Breast epithelium (tissue), 4 donors: ENCODE measurements at regions not wholly inside any gene's neighbourhood (a gene's known extent, or its start where the extent isn't known, plus 50 kb on each side); places are given as distances from the start of the nearest gene placed in this dataset.
A peak's percentile ranks its signal among the peaks of the same experiment; 100 is the strongest.

Experiments used
- DNase-seq, 2 donors: peaks; one replicate each; pipeline ENCODE4 v3.0.0-alpha.2; 2019; ENCODE audit warnings: low spot score in 2 of 2
- H3K27ac ChIP-seq, 2 donors: fragments of 200-600 bp; sonication (generic) in 1 of 2; one replicate each; pipeline ENCODE4 v1.5.1; 2016 to 2019; ENCODE audit warnings: mild to moderate bottlenecking in 1 of 2
- H3K27me3 ChIP-seq, 2 donors: fragments of 200-600 bp; sonication (generic) in 1 of 2; one replicate each; pipeline versions ENCODE4 v1.5.1 to v1.6.0; 2017 to 2019; ENCODE audit warnings: control low read depth in 1 of 2, mild to moderate bottlenecking in 1 of 2
- H3K36me3 ChIP-seq: fragments of 200-600 bp; one replicate; pipeline ENCODE4 v1.5.1; 2019
- H3K4me1 ChIP-seq, 2 donors: fragments of 200-600 bp; sonication (generic); one replicate each; pipeline ENCODE4 v1.5.1; 2016 to 2019; ENCODE audit warnings: control low read depth in 1 of 2
- H3K4me3 ChIP-seq, 3 donors: fragments of 200-600 bp; sonication (generic); 1 replicate in 2 of 3; 2 replicates in 1 of 3; pipeline ENCODE4 v1.5.1; 2016 to 2019; ENCODE audit warnings: mild to moderate bottlenecking in 3 of 3, moderate library complexity in 2 of 3
- H3K9me3 ChIP-seq, 2 donors: fragments of 200-600 bp; sonication (generic) in 1 of 2; one replicate each; pipeline ENCODE4 v1.5.1; 2016 to 2019; ENCODE audit warnings: control low read depth in 1 of 2
- CTCF ChIP-seq, 3 donors: fragments of 450-650 bp; IDR thresholded peaks; one replicate each; pipeline ENCODE4 v1.5.1; 2016 to 2017; ENCODE audit warnings: antibody characterized with exemption in 3 of 3, mild to moderate bottlenecking in 3 of 3, moderate library complexity in 3 of 3
- POLR2A ChIP-seq: fragments of 450-650 bp; IDR thresholded peaks from one replicate; pipeline ENCODE4 v1.6.1; 2016; ENCODE audit warnings: antibody characterized with exemption, mild to moderate bottlenecking, moderate library complexity
- POLR2AphosphoS5 ChIP-seq, 3 donors: sonication (generic); formaldehyde crosslinking; IDR thresholded peaks; one replicate each; pipeline ENCODE4 v1.6.1; 2017; ENCODE audit warnings: antibody characterized with exemption in 3 of 3
- intact Hi-C: fragments of 100-400 bp; cut with DNase I; formaldehyde crosslinking; loops from one replicate; pipeline ENCODE4 v1.15.1; 2023; ENCODE audit warnings: low total_unique reads

GRCh38 chr12:123073962-123074801, 76.7 kb downstream of the PITPNM2 start:
- no peak overlapping the region for H3K4me3 ChIP-seq
- no peaks in the 10 kb centered on the region for H3K9me3 ChIP-seq
- intact Hi-C loops = no loop called here
- TF ChIP-seq CTCF (IDR thresholded peaks at IDR 0.05) = no peak
- TF ChIP-seq POLR2AphosphoS5 (IDR thresholded peaks at IDR 0.05) = no peak
- TF ChIP-seq POLR2A = no peak
- no peaks in the 10 kb centered on the region for H3K4me1 ChIP-seq
- no peak overlapping the region for H3K27ac ChIP-seq
- DNase-seq = no peak
- H3K36me3 ChIP-seq = no peaks in the 10 kb centered on the region
- no peaks in the 10 kb centered on the region for H3K27me3 ChIP-seq

GRCh38 chr12:123073292-123073691, 77.6 kb downstream of the PITPNM2 start:
- intact Hi-C loops = no loop called here
- TF ChIP-seq POLR2AphosphoS5 (IDR thresholded peaks at IDR 0.05) (no peak), POLR2A (no peak), CTCF (IDR thresholded peaks at IDR 0.05) (no peak)
- H3K9me3 ChIP-seq = no peaks in the 10 kb centered on the region
- no peak for DNase-seq
- no peaks in the 10 kb centered on the region for H3K36me3 ChIP-seq
- no peak overlapping the region for H3K4me3 ChIP-seq
- no peaks in the 10 kb centered on the region for H3K4me1 ChIP-seq
- H3K27me3 ChIP-seq = no peaks in the 10 kb centered on the region
- no peak overlapping the region for H3K27ac ChIP-seq

GRCh38 chr12:123071857-123072256, 79.0 kb downstream of the PITPNM2 start:
- Histone ChIP-seq H3K36me3 (no peaks in the 10 kb centered on the region), H3K27ac (no peak overlapping the region), H3K9me3 (no peaks in the 10 kb centered on the region), H3K27me3 (no peaks in the 10 kb centered on the region), H3K4me1 (no peaks in the 10 kb centered on the region), H3K4me3 (no peak overlapping the region)
- TF ChIP-seq POLR2A = no peak
- no peak for TF ChIP-seq POLR2AphosphoS5 (IDR thresholded peaks at IDR 0.05)
- no peak for TF ChIP-seq CTCF (IDR thresholded peaks at IDR 0.05)
- intact Hi-C loops = no loop called here
- DNase-seq = no peak

- no peak for DNase-seq
- no peak overlapping the region for H3K4me3 ChIP-seq
- intact Hi-C loops = no loop called here
These were observed 79.6 kb downstream of the PITPNM2 start for GRCh38 chr12:123071099-123071800.

More at GRCh38 chr12:123071099-123071800, 79.6 kb downstream of the PITPNM2 start:
- Histone ChIP-seq H3K27ac (peak overlapping the region in 1 of 2 donors; percentile 12), H3K9me3 (no peaks in the 10 kb centered on the region), H3K36me3 (no peaks in the 10 kb centered on the region), H3K4me1 (no peaks in the 10 kb centered on the region), H3K27me3 (no peaks in the 10 kb centered on the region)
- TF ChIP-seq CTCF (IDR thresholded peaks at IDR 0.05) = no peak
- no peak for TF ChIP-seq POLR2A
- TF ChIP-seq POLR2AphosphoS5 (IDR thresholded peaks at IDR 0.05) = no peak
